ENCODE measurements at regions not wholly inside any gene's neighbourhood (a gene's known extent, or its start where the extent isn't known, plus 50 kb on each side); places are given as distances from the start of the nearest gene placed in this dataset.

DNA sequence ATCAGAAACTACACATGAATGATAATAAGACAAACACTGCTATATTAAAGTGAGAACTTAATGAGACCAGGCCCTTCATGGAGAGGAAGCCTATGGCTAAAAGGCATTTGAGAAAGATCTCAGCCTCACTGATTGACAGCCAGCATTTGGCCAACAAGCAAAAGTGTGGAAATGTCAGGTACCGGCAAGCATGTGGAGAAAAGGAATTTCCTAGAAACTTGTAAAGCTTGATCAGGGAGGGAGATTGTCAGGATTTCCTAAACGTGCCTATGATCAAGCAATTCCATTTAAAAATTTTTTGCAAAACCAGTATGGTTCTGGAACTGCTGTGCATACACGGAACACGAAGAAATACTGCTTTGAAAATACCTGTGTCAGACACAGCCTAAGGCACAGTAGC is 220.3 kb upstream of the ATP10A start:
- Mint-ChIP-seq H3K36me3 (ENCODE audit: insufficient read depth, unreplicated experiment) (peaks cover 10% of the 10 kb centered on the region), H3K4me3 (ENCODE audit: low read depth, unreplicated experiment) (no peak overlapping the region), H3K9me3 (ENCODE audit: low read depth, unreplicated experiment) (no peaks in the 10 kb centered on the region), H3K4me1 (ENCODE audit: low read depth, unreplicated experiment) (no peaks in the 10 kb centered on the region), H3K27ac (ENCODE audit: unreplicated experiment) (no peak overlapping the region), H3K27me3 (ENCODE audit: unreplicated experiment) (no peaks in the 10 kb centered on the region)
- intact Hi-C loops (cut with micrococcal nuclease; ENCODE audit: unreplicated experiment), result no loop called here
- TF ChIP-seq CTCF (IDR thresholded peaks at IDR 0.05; ENCODE audit: unreplicated experiment), result no peak
- no TSS peak for BruUV-seq (replicated peaks)
- no peak for DNase-seq
- CTCF ChIA-PET, result no interaction called here

DNA sequence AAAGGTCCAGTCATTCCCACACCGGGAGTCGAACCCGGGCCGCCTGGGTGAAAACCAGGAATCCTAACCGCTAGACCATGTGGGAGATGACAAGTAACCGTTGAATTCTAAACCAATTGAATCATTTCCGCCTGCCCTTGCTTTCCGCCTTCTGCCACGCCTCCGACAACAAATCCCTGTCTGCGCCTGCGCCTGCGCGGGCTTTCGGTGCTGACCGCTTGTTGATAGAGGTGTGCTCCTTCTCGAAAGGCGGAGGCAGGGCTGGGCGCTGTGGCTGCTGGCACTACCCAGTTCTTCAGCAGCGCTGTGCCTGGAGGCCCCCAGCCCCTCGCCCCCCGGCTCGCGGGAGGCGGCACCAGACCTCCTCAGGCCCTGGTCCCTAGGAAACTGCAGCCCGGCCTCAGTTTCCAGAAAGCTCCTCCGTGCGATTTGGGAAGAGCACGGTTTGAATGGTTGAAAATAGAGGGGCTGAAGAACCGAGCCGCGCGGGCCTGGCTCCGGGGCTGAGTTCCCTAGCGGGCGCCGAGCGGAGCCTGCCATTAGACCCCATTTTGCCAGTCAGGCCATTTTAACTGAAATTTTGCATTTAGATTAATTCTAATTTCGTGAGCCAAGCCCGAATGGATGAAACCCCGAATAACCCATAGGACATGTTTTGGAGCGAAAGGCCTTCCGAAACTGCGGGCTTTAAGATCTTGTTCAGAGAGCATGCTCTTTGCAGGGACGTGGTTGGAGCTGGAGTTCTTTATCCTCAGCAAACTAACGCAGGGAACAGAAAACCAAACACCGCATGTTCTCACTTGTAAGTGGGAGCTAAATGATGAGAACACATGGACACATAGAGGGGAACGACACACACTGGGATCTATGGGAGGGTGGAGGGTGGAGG is 219.3 kb upstream of the ATP10A start:
- intact Hi-C loops (cut with micrococcal nuclease; ENCODE audit: unreplicated experiment), result no loop called here
- H3K9me3 Mint-ChIP-seq (ENCODE audit: low read depth, unreplicated experiment), result no peaks in the 10 kb centered on the region
- H3K27ac Mint-ChIP-seq (ENCODE audit: unreplicated experiment), result peak overlapping the region; percentile 87
- TF ChIP-seq CTCF (IDR thresholded peaks at IDR 0.05; ENCODE audit: unreplicated experiment), result no peak
- peaks cover 10% of the 10 kb centered on the region for H3K36me3 Mint-ChIP-seq (ENCODE audit: insufficient read depth, unreplicated experiment)
- H3K27me3 Mint-ChIP-seq (ENCODE audit: unreplicated experiment), result no peaks in the 10 kb centered on the region
- no TSS peak for BruUV-seq (replicated peaks)
- H3K4me3 Mint-ChIP-seq (ENCODE audit: low read depth, unreplicated experiment), result peak overlapping the region; percentile 66
- no peaks in the 10 kb centered on the region for H3K4me1 Mint-ChIP-seq (ENCODE audit: low read depth, unreplicated experiment)
- peak; percentile 80 for DNase-seq
- CTCF ChIA-PET, result no interaction called here

DNA sequence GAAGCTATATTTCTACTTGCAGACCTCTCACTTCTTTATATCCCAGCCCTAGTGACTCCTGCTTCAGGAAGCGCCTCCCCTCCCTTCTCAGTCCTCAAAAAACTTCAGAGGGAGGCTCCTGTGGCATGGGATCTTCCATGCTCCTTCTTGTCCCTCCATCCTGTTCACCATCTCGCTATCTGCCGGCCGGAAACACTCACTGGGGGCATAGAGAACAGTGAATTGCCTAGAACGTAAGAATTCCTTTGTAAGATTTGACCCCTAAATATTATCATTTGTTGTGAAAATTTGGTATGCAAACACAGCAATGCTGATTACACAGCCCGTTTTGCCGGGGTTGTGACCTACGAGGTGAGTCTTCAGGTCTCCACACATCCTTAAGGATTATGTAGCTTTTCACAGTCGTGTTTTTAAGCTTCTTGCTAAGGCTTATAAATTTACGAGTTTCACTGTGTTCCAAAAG is 218.7 kb upstream of the ATP10A start:
- Mint-ChIP-seq H3K4me3 (ENCODE audit: low read depth, unreplicated experiment) (peak overlapping the region; percentile 66), H3K36me3 (ENCODE audit: insufficient read depth, unreplicated experiment) (peaks cover 10% of the 10 kb centered on the region), H3K27ac (ENCODE audit: unreplicated experiment) (peak overlapping the region; percentile 87), H3K9me3 (ENCODE audit: low read depth, unreplicated experiment) (no peaks in the 10 kb centered on the region), H3K4me1 (ENCODE audit: low read depth, unreplicated experiment) (no peaks in the 10 kb centered on the region), H3K27me3 (ENCODE audit: unreplicated experiment) (no peaks in the 10 kb centered on the region)
- intact Hi-C loops (cut with micrococcal nuclease; ENCODE audit: unreplicated experiment), result no loop called here
- CTCF ChIA-PET, result no interaction called here
- DNase-seq, result no peak
- TSS peak; percentile 100 for BruUV-seq (replicated peaks)
- no peak for TF ChIP-seq CTCF (IDR thresholded peaks at IDR 0.05; ENCODE audit: unreplicated experiment)

DNA sequence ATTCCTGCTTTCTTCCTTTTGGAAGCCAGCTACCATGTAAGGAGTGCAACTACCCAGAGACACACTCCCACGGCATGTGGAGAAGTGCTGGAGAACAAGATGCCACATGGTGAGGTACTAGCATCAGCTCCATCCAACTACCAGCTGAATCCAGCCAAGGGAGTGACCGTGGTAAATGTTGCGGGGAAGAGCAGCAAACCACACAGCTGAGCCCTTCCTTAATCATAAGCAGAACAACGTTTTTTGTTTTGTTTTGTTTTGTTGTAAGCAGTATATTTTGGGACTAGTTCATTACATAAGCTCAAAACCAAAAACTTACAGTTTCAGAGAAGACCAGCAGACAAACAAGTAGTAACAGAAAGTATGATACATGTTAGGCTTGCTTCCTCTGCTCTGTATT is 212.6 kb upstream of the ATP10A start:
- Mint-ChIP-seq H3K9me3 (ENCODE audit: low read depth, unreplicated experiment) (no peaks in the 10 kb centered on the region), H3K27me3 (ENCODE audit: unreplicated experiment) (no peaks in the 10 kb centered on the region), H3K4me1 (ENCODE audit: low read depth, unreplicated experiment) (no peaks in the 10 kb centered on the region), H3K36me3 (ENCODE audit: insufficient read depth, unreplicated experiment) (no peaks in the 10 kb centered on the region), H3K4me3 (ENCODE audit: low read depth, unreplicated experiment) (no peak overlapping the region), H3K27ac (ENCODE audit: unreplicated experiment) (no peak overlapping the region)
- no TSS peak for BruUV-seq (replicated peaks)
- no peak for TF ChIP-seq CTCF (IDR thresholded peaks at IDR 0.05; ENCODE audit: unreplicated experiment)
- no peak for DNase-seq
- CTCF ChIA-PET, result no interaction called here
- intact Hi-C loops (cut with micrococcal nuclease; ENCODE audit: unreplicated experiment), result no loop called here

Data from Calu3 (cell line).